Uterus (tissue), 3 donors: ENCODE measurements at regions not wholly inside any gene's neighbourhood (a gene's known extent, or its start where the extent isn't known, plus 50 kb on each side); places are given as distances from the start of the nearest gene placed in this dataset.

Source experiments
- DNase-seq, 2 donors: peaks; one replicate each; pipeline ENCODE4 v3.0.0-alpha.2; 2019 to 2020
- H3K27ac ChIP-seq, 2 donors: fragments of 200-600 bp; sonication (generic); 1 replicate in 1 of 2; 2 replicates in 1 of 2; pipeline ENCODE4 v1.5.1; 2016 to 2018
- H3K27me3 ChIP-seq, 2 donors: fragments of 200-600 bp; sonication (generic); one replicate each; pipeline ENCODE4 v1.5.1; 2018 to 2019; ENCODE audit warnings: control low read depth in 1 of 2
- H3K36me3 ChIP-seq, 2 donors: fragments of 200-600 bp; sonication (generic); one replicate each; pipeline ENCODE4 v1.5.1; 2019; ENCODE audit warnings: control low read depth in 1 of 2
- H3K4me1 ChIP-seq, 2 donors: fragments of 200-600 bp; sonication (generic); one replicate each; pipeline ENCODE4 v1.5.1; 2018 to 2019; ENCODE audit warnings: control low read depth in 1 of 2
- H3K4me3 ChIP-seq, 2 donors: fragments of 200-600 bp; sonication (generic); 1 replicate in 1 of 2; 2 replicates in 1 of 2; pipeline ENCODE4 v1.5.1; 2018 to 2019; ENCODE audit warnings: mild to moderate bottlenecking in 1 of 2
- H3K9me3 ChIP-seq, 2 donors: fragments of 200-600 bp; sonication (generic); one replicate each; pipeline ENCODE4 v1.5.1; 2019; ENCODE audit warnings: control low read depth in 1 of 2
- CTCF ChIP-seq, 4 experiments: fragments of 200-600 bp in 2 of 4; fragments of 450-650 bp in 2 of 4; sonication (generic) in 2 of 4; IDR thresholded peaks; one replicate each; pipeline ENCODE4 v1.5.1; 2016 to 2019; ENCODE audit warnings: antibody characterized with exemption in 4 of 4, mild to moderate bottlenecking in 2 of 4, moderate library complexity in 1 of 4
- POLR2A ChIP-seq, 2 donors: fragments of 450-650 bp; IDR thresholded peaks; one replicate each; pipeline ENCODE4 v1.6.1; 2016; ENCODE audit warnings: antibody characterized with exemption in 2 of 2, mild to moderate bottlenecking in 1 of 2, moderate library complexity in 1 of 2
- intact Hi-C: fragments of 100-400 bp; cut with DNase I; formaldehyde crosslinking; loops from one replicate; pipeline ENCODE4 v1.15.1; 2023; ENCODE audit warnings: low total_unique reads
- donor health status: DM: yes; HTN: yes; CAD: no.

- H3K9me3 ChIP-seq, result no peaks in the 10 kb centered on the region
- no peaks in the 10 kb centered on the region for H3K36me3 ChIP-seq
- no peaks in the 10 kb centered on the region for H3K27me3 ChIP-seq
- no peak overlapping the region for H3K27ac ChIP-seq
- no peak for DNase-seq
- intact Hi-C loops, result no loop called here
- no peak for TF ChIP-seq POLR2A (IDR thresholded peaks at IDR 0.05)
- TF ChIP-seq CTCF (IDR thresholded peaks at IDR 0.05), result no peak
- H3K4me1 ChIP-seq, result no peaks in the 10 kb centered on the region
- H3K4me3 ChIP-seq, result no peak overlapping the region
These were observed 830.6 kb upstream of the SEMA6A start for GRCh38 chr5:117405197-117405596.

GRCh38 chr5:117394506-117395157, 820.0 kb upstream of the SEMA6A start:
- Histone ChIP-seq H3K27ac (no peak overlapping the region), H3K4me1 (no peaks in the 10 kb centered on the region), H3K27me3 (no peaks in the 10 kb centered on the region), H3K36me3 (no peaks in the 10 kb centered on the region), H3K4me3 (no peak overlapping the region), H3K9me3 (no peaks in the 10 kb centered on the region)
- TF ChIP-seq CTCF (IDR thresholded peaks at IDR 0.05) (no peak), POLR2A (IDR thresholded peaks at IDR 0.05) (no peak)
- no peak for DNase-seq
- intact Hi-C loops, result no loop called here

GRCh38 chr5:117393125-117393524, 818.5 kb upstream of the SEMA6A start:
- DNase-seq, result no peak
- TF ChIP-seq CTCF (IDR thresholded peaks at IDR 0.05), result no peak
- no peaks in the 10 kb centered on the region for H3K4me1 ChIP-seq

GRCh38 chr5:117380316-117380715, 805.7 kb upstream of the SEMA6A start:
- Histone ChIP-seq H3K4me1 (no peaks in the 10 kb centered on the region), H3K27me3 (no peaks in the 10 kb centered on the region), H3K9me3 (no peaks in the 10 kb centered on the region), H3K27ac (no peak overlapping the region), H3K36me3 (no peaks in the 10 kb centered on the region), H3K4me3 (no peak overlapping the region)
- TF ChIP-seq CTCF (IDR thresholded peaks at IDR 0.05) (no peak), POLR2A (IDR thresholded peaks at IDR 0.05) (no peak)
- no peak for DNase-seq
- intact Hi-C loops, result no loop called here

More at GRCh38 chr5:117393125-117393524, 818.5 kb upstream of the SEMA6A start:
- Histone ChIP-seq H3K27ac (no peak overlapping the region), H3K27me3 (no peaks in the 10 kb centered on the region), H3K9me3 (no peaks in the 10 kb centered on the region), H3K4me3 (no peak overlapping the region), H3K36me3 (no peaks in the 10 kb centered on the region)
- intact Hi-C loops, result no loop called here

- no peaks in the 10 kb centered on the region for H3K4me1 ChIP-seq
- no peak overlapping the region for H3K4me3 ChIP-seq
- TF ChIP-seq POLR2A (IDR thresholded peaks at IDR 0.05) (no peak), CTCF (IDR thresholded peaks at IDR 0.05) (no peak)
- H3K36me3 ChIP-seq, result no peaks in the 10 kb centered on the region
- DNase-seq, result no peak
- H3K27me3 ChIP-seq, result no peaks in the 10 kb centered on the region
- intact Hi-C loops, result no loop called here
- H3K27ac ChIP-seq, result no peak overlapping the region
- H3K9me3 ChIP-seq, result no peaks in the 10 kb centered on the region
These were observed 804.9 kb upstream of the SEMA6A start for GRCh38 chr5:117379521-117379920.
